ENCODE measurements at regions not wholly inside any gene's neighbourhood (a gene's known extent, or its start where the extent isn't known, plus 50 kb on each side); places are given as distances from the start of the nearest gene placed in this dataset.

DNA sequence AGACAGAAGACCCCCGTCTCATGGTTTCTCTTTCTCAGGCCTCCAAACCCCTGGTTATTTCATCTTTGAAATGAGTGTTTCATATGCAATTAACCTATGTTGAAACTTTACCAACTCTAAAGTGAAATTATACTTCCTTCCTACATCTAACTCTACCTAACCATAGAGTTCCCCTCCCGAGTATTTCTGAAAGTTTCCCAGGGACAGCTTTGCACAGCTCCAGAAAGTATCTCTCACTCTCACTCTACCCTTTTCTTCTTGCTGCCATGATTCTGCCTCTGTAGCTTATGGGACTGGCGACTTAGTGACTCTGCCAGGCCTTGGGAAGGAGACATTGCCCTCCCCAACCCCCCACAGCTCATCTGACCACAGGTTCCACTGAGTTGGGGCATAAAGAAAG, 107.9 kb downstream of the B3GNT2 start:
- DNase-seq: no peak
- H3K27me3 ChIP-seq (ENCODE audit: insufficient read depth, low read length, poor library complexity, severe bottlenecking): no peaks in the 10 kb centered on the region
- Mint-ChIP-seq H3K36me3 (no peaks in the 10 kb centered on the region), H3K9me3 (no peaks in the 10 kb centered on the region), H3K27me3 (no peaks in the 10 kb centered on the region), H3K4me1 (peaks cover 84 to 94% (median 91%) of the 10 kb centered on the region in 3 donors), H3K27ac (peak overlapping the region; percentile 81 to 99 (median 96)), H3K4me3 (peak overlapping the region; percentile 25 to 90 (median 77))
- ChIA-PET CTCF (interaction anchor here (1.5 to 4.8 kb wide), 3 partner anchors 10 to 107 kb away, joined by 5 to 19 read pairs (median 5); no protein-coding TSS in a partner anchor), POLR2A (interaction anchor here (1.1 kb wide), 1 partner anchor 87 kb away, joined by 3 read pairs; no protein-coding TSS in a partner anchor)
- peak overlapping the region; percentile 74 for H3K27ac ChIP-seq (ENCODE audit: low read depth, low read length)
- peaks cover 67% of the 10 kb centered on the region for H3K4me1 ChIP-seq (ENCODE audit: insufficient read depth, low read length)
- H3K9me3 ChIP-seq (ENCODE audit: low read length): no peaks in the 10 kb centered on the region
- H3K36me3 ChIP-seq (ENCODE audit: insufficient read depth, low read length): no peaks in the 10 kb centered on the region
- H3K4me3 ChIP-seq (ENCODE audit: low read length): no peak overlapping the region

DNA sequence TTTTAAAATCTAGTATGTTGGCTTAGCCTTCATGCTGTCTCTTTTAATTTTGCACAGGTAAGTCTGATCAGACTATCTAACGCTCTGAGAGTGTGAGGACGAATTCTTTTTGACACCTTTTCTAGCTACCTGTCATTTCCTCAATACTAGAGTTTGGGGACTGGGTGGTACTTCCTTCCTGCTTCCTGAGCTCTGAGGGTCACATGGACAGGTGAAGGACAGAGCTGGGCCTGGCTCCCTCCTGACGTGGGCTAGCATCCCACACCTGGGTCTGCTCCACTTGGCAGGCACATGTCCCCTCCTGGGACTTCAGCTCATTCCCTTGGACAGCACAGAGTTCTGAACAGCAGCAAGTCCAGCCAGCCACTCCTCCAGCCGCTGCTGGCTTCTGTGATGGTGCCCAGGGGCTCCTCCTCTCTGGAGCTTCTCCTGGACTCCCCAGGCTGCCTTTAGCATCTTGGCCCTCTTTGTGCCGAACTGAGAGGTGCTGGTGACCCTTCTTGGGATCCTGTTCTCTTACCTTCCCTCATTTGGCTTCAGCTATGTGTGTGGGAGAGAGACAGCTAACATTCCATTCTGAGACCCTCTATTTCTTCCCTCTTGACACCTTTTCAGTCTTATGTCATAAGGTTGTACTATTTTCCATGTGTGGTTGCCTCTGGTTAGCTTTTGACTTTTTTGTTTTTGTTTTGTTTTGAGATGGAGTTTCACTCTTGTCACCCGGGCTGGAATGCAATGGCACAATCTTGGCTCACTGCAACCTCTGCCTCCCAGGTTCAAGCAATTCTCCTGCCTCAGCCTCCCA, 106.9 kb downstream of the B3GNT2 start:
- ChIA-PET POLR2A (interaction anchor here (1.0 to 2.0 kb wide), 3 partner anchors 11 to 86 kb away, joined by 3 to 8 read pairs (median 3); no protein-coding TSS in a partner anchor), CTCF (interaction anchor here (0.7 to 4.8 kb wide), 6 partner anchors 8 to 106 kb away, joined by 3 to 19 read pairs (median 6); no protein-coding TSS in a partner anchor)
- Histone ChIP-seq H3K27me3 (ENCODE audit: insufficient read depth, low read length, poor library complexity, severe bottlenecking) (no peaks in the 10 kb centered on the region), H3K27ac (ENCODE audit: low read depth, low read length) (peak overlapping the region; percentile 41), H3K4me1 (ENCODE audit: insufficient read depth, low read length) (peaks cover 66% of the 10 kb centered on the region), H3K36me3 (ENCODE audit: insufficient read depth, low read length) (no peaks in the 10 kb centered on the region), H3K4me3 (ENCODE audit: low read length) (no peak overlapping the region), H3K9me3 (ENCODE audit: low read length) (no peaks in the 10 kb centered on the region)
- no peaks in the 10 kb centered on the region for H3K27me3 Mint-ChIP-seq
- peak overlapping the region; percentile 81 to 99 (median 96) for H3K27ac Mint-ChIP-seq
- peak overlapping the region; percentile 46 to 90 (median 80) for H3K4me3 Mint-ChIP-seq
- DNase-seq: peak in 2 of 5 donors; percentile 7 to 33
- H3K36me3 Mint-ChIP-seq: peaks cover 0 to 3% (median 0%) of the 10 kb centered on the region in 3 donors
- H3K9me3 Mint-ChIP-seq: no peaks in the 10 kb centered on the region
- H3K4me1 Mint-ChIP-seq: peaks cover 77 to 92% (median 87%) of the 10 kb centered on the region in 3 donors

DNA sequence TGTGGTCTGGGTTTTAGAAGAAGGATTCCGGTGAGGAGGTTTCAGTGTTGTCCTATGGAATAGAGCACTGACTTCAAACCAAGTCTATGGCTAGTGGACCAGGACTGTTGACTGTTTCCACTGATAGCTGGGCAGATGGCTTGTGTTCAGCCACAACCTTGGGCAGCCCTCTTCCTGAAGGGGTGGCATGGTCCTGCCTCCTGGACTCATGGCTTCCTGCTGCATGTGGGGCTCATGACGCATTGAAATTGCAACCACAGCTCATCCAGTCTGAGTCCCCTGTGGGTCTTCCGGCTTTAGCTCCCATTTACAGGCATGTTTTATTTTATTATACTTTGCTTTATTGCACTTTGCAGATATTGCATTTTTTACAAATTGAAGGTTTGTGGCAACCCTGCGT, 105.0 kb downstream of the B3GNT2 start:
- no peaks in the 10 kb centered on the region for H3K9me3 Mint-ChIP-seq
- peaks cover 0 to 4% (median 3%) of the 10 kb centered on the region in 3 donors for H3K36me3 Mint-ChIP-seq
- no peaks in the 10 kb centered on the region for H3K27me3 ChIP-seq (ENCODE audit: insufficient read depth, low read length, poor library complexity, severe bottlenecking)
- CTCF ChIA-PET: interaction anchor here (1.2 to 4.8 kb wide), 5 partner anchors 10 to 45 kb away, joined by 3 to 19 read pairs (median 4); no protein-coding TSS in a partner anchor
- H3K9me3 ChIP-seq (ENCODE audit: low read length): no peaks in the 10 kb centered on the region
- peak overlapping the region in 7 of 8 donors; percentile 10 to 81 (median 61) for H3K27ac Mint-ChIP-seq
- no peak for DNase-seq
- H3K4me1 Mint-ChIP-seq: peaks cover 59 to 73% (median 71%) of the 10 kb centered on the region in 3 donors
- POLR2A ChIA-PET: no interaction called here
- H3K4me3 ChIP-seq (ENCODE audit: low read length): no peak overlapping the region
- peaks cover 47% of the 10 kb centered on the region for H3K4me1 ChIP-seq (ENCODE audit: insufficient read depth, low read length)
- no peaks in the 10 kb centered on the region for H3K36me3 ChIP-seq (ENCODE audit: insufficient read depth, low read length)
- no peak overlapping the region for H3K27ac ChIP-seq (ENCODE audit: low read depth, low read length)
- peak overlapping the region in 2 of 7 donors; percentile 8 to 28 for H3K4me3 Mint-ChIP-seq
- H3K27me3 Mint-ChIP-seq: no peaks in the 10 kb centered on the region

DNA sequence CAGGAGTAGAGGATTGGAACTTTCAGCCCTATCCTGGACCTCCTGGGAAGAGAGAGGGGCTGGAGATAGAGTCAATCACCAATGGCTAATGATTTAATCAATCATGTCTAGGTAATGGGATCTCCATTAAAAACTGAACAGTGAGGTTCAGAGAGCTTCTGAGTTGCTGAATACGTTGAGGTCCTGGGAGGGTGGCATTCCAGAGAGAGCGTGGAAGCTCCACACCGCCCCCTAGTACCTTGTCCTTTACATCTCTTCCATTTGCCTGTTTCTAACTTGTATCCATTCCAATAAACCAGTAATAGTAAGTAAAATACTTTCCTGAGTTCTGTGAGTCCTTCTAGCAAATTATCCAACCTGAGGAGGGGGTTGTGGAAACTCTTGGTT, 101.7 kb downstream of the B3GNT2 start:
- H3K9me3 ChIP-seq (ENCODE audit: low read length): no peaks in the 10 kb centered on the region
- no peaks in the 10 kb centered on the region for H3K27me3 Mint-ChIP-seq
- no peaks in the 10 kb centered on the region for H3K9me3 Mint-ChIP-seq
- no peak overlapping the region for H3K27ac Mint-ChIP-seq
- H3K4me3 ChIP-seq (ENCODE audit: low read length): no peak overlapping the region
- H3K27ac ChIP-seq (ENCODE audit: low read depth, low read length): peak overlapping the region; percentile 19
- POLR2A ChIA-PET: no interaction called here
- no peak for DNase-seq
- H3K36me3 ChIP-seq (ENCODE audit: insufficient read depth, low read length): no peaks in the 10 kb centered on the region
- H3K4me1 Mint-ChIP-seq: peaks cover 28 to 40% (median 40%) of the 10 kb centered on the region in 3 donors
- CTCF ChIA-PET: no interaction called here
- H3K4me1 ChIP-seq (ENCODE audit: insufficient read depth, low read length): peaks cover 14% of the 10 kb centered on the region
- H3K36me3 Mint-ChIP-seq: peaks cover 0 to 4% (median 3%) of the 10 kb centered on the region in 3 donors
- no peak overlapping the region for H3K4me3 Mint-ChIP-seq
- no peaks in the 10 kb centered on the region for H3K27me3 ChIP-seq (ENCODE audit: insufficient read depth, low read length, poor library complexity, severe bottlenecking)

DNA sequence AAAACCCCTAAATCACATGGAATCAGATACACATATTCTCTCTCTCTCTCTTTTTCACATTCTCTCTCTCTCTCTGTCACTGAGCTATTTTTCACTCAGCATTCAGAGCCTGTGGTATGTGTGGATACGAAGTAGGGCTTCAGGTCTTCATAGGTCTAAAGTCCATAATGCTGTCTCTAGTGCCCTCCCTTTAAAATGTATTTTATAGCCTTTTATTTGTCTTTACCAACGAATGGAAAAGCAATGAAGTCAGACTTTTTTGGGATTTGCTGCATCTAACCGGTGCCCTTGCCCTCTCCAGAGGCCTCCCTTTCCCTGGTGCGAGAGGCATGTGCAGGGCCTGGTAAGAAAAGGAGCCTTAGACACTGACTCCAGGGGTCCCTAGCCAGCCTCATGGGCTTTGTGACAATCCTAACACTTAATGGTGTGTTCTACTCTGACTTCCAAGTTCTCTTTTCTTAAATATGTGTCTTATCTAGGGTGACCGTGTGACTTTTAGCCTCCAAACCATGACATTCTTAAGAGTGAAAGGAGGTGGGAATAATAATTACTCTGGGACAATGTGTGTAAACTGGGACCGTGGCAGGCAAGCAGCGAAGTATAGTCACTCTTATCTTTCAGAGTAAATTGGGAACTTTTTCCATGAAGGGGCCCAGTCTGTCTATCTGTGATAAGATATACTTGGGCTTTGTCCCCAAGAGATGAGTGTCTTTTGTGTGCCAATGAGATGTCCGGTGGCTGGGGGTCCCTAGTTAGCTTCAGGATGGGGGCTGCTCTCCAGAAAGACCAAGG, 101.1 kb downstream of the B3GNT2 start:
- Histone ChIP-seq H3K27ac (ENCODE audit: low read depth, low read length) (peak overlapping the region; percentile 63), H3K4me1 (ENCODE audit: insufficient read depth, low read length) (peaks cover 8% of the 10 kb centered on the region), H3K9me3 (ENCODE audit: low read length) (no peaks in the 10 kb centered on the region), H3K36me3 (ENCODE audit: insufficient read depth, low read length) (no peaks in the 10 kb centered on the region), H3K4me3 (ENCODE audit: low read length) (no peak overlapping the region), H3K27me3 (ENCODE audit: insufficient read depth, low read length, poor library complexity, severe bottlenecking) (no peaks in the 10 kb centered on the region)
- Mint-ChIP-seq H3K36me3 (peaks cover 0 to 4% (median 3%) of the 10 kb centered on the region in 3 donors), H3K27ac (peak overlapping the region in 2 of 8 donors; percentile 43 to 47), H3K27me3 (no peaks in the 10 kb centered on the region), H3K4me1 (peaks cover 24 to 35% (median 34%) of the 10 kb centered on the region in 3 donors), H3K9me3 (no peaks in the 10 kb centered on the region), H3K4me3 (no peak overlapping the region)
- DNase-seq: no peak
- POLR2A ChIA-PET: no interaction called here
- CTCF ChIA-PET: no interaction called here

DNA sequence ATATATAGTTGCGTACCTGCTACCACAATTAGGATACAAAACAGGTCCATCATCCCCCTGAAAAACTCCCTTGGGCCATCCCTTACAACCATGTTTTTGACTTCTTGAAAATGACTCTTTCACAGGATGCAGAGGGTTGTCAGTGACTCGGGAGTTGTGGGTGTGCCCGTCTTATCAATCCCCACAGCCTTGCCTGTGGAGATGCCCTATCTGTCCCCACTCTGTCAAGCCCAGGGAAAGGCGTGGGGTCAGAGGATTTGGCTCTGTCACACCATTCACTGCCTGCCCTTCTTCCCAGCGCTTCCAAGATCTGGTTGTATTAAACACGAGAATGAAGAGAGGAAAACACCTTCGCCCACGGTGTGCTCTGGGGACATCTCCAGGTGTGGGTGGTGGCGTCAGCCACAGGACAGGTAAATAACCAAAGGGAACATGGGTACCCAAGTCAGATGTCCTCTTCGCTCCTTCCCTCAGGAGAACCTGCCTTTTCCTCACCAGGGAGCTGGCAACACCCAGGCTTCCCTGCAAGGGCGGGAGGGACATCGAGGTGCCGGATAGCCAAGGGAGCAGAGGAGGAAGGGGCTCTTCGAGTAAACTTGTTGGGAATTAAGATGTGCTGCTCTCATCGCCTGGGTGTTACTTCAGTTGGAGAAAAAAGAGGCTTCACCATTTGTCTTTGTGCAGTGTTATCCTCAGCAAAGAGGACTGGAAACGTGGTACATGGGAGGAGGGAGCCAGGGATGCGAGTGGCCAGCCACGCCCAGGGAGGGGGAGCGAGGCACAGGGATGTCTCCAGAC, 100.3 kb downstream of the B3GNT2 start:
- Mint-ChIP-seq H3K9me3 (no peaks in the 10 kb centered on the region), H3K4me3 (no peak overlapping the region), H3K4me1 (peaks cover 19 to 32% (median 31%) of the 10 kb centered on the region in 3 donors), H3K36me3 (peaks cover 0 to 4% (median 3%) of the 10 kb centered on the region in 3 donors), H3K27me3 (no peaks in the 10 kb centered on the region), H3K27ac (peak overlapping the region in 2 of 8 donors; percentile 17 to 61)
- no peaks in the 10 kb centered on the region for H3K36me3 ChIP-seq (ENCODE audit: insufficient read depth, low read length)
- ChIA-PET CTCF (no interaction called here), POLR2A (no interaction called here)
- no peaks in the 10 kb centered on the region for H3K27me3 ChIP-seq (ENCODE audit: insufficient read depth, low read length, poor library complexity, severe bottlenecking)
- H3K9me3 ChIP-seq (ENCODE audit: low read length): no peaks in the 10 kb centered on the region
- H3K4me3 ChIP-seq (ENCODE audit: low read length): no peak overlapping the region
- DNase-seq: no peak
- H3K4me1 ChIP-seq (ENCODE audit: insufficient read depth, low read length): peaks cover 6% of the 10 kb centered on the region
- H3K27ac ChIP-seq (ENCODE audit: low read depth, low read length): peak overlapping the region; percentile 58

DNA sequence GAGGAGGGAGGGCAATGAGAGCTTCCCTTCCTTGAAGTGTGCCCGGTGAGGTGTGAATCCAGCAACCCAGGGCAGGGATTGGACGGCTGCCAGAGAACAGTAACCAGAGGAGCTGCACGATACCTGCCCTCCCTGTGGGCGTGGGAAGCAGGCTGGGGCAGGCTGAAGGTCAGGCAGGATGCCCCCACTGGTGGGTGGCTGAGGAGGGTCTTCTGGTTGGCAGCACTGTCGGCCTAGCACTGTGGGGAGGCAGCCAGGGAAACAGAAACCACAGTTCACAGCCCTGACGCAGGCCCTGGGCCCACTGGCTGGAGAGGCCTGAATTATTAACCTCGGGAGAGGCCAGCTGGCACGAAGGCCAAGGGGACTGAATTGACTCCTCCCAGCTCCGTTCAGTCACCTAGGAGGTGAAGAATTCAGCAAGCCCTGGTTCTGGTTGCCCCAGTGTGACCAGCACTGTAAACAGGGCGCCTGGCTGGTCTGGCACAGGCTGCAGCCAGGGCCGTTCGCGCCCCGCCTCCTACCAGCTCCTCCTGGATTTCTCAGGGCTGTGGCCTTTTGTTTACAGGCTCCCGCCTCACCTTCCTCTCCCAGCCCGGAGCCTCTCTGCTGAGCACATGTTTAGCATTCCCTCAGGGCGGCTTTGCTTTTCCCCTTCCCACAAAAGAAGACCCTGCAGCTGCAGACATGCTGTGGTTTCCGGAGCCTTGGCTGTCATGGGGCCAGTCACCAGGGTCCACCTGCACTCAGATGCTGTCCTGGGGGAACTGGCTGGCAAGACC, 97.8 kb downstream of the B3GNT2 start:
- peaks cover 0 to 4% (median 3%) of the 10 kb centered on the region in 3 donors for H3K36me3 Mint-ChIP-seq
- Histone ChIP-seq H3K36me3 (ENCODE audit: insufficient read depth, low read length) (no peaks in the 10 kb centered on the region), H3K9me3 (ENCODE audit: low read length) (no peaks in the 10 kb centered on the region), H3K27me3 (ENCODE audit: insufficient read depth, low read length, poor library complexity, severe bottlenecking) (no peaks in the 10 kb centered on the region), H3K27ac (ENCODE audit: low read depth, low read length) (no peak overlapping the region), H3K4me1 (ENCODE audit: insufficient read depth, low read length) (peaks cover under 1% of the 10 kb centered on the region), H3K4me3 (ENCODE audit: low read length) (no peak overlapping the region)
- no peaks in the 10 kb centered on the region for H3K9me3 Mint-ChIP-seq
- peaks cover 6 to 17% (median 16%) of the 10 kb centered on the region in 3 donors for H3K4me1 Mint-ChIP-seq
- H3K4me3 Mint-ChIP-seq: no peak overlapping the region
- ChIA-PET CTCF (no interaction called here), POLR2A (no interaction called here)
- peak overlapping the region in 1 of 8 donors; percentile 57 for H3K27ac Mint-ChIP-seq
- no peak for DNase-seq
- H3K27me3 Mint-ChIP-seq: no peaks in the 10 kb centered on the region
